ENCODE measurements at regions not wholly inside any gene's neighbourhood (a gene's known extent, or its start where the extent isn't known, plus 50 kb on each side); places are given as distances from the start of the nearest gene placed in this dataset.

GRCh38 chr3:177751770-177752169 lies 554.5 kb upstream of the TBL1XR1 start:
- no peak for TF ChIP-seq ZSCAN18 (CRISPR knock-in tag; IDR thresholded peaks at IDR 0.05)
- no peak for TF ChIP-seq CTCF (IDR thresholded peaks at IDR 0.05)
